Caco-2 (cell line): ENCODE measurements at regions not wholly inside any gene's neighbourhood (a gene's known extent, or its start where the extent isn't known, plus 50 kb on each side); places are given as distances from the start of the nearest gene placed in this dataset.

Experiments
- BruUV-seq: library from RNA; stranded (reverse); fragments of 400-500 nt; replicated peaks from 2 replicates; lab custom pipeline; 2021; lab: Mats Ljungman, UMichigan
- CTCF ChIA-PET: fragments of 300-600 bp; sonication (Branson Sonifier 250); formaldehyde crosslinking; loops from one replicate; lab custom pipeline; 2022; ENCODE audit warnings: antibody characterized with exemption; lab: Charles Lee
- POLR2A ChIA-PET: fragments of 300-600 bp; sonication (Branson Sonifier 250); formaldehyde crosslinking; loops from one replicate; lab custom pipeline; 2022; ENCODE audit warnings: antibody characterized with exemption; lab: Charles Lee
- DNase-seq, 2 experiments: peaks; one replicate each; pipeline versions ENCODE4 v3.0.0 to v3.0.0-alpha.2; 2020 to 2022
- H3K27me3 ChIP-seq: replicated peaks from 2 replicates; pipeline ENCODE4 v1.6.0; 2011; ENCODE audit warnings: low read length; ENCODE audit not compliant: control insufficient read depth, insufficient read depth
- H3K36me3 ChIP-seq: 2 replicates; pipeline ENCODE4 v1.5.1; 2011; ENCODE audit warnings: low read length; ENCODE audit not compliant: control insufficient read depth, insufficient read depth
- H3K4me1 ChIP-seq: fragments of 250-450 bp; sonication (Bioruptor Pico); 2 replicates; pipeline ENCODE4 v1.5.1; 2020; ENCODE audit warnings: mild to moderate bottlenecking
- H3K4me3 ChIP-seq: 2 replicates; pipeline ENCODE4 v1.5.1; 2011; ENCODE audit warnings: low read depth, mild to moderate bottlenecking, control low read depth, low read length
- H3K9me3 ChIP-seq: fragments of 250-450 bp; sonication (Bioruptor Pico); 2 replicates; pipeline ENCODE4 v1.5.1; 2020; ENCODE audit warnings: mild to moderate bottlenecking, moderate library complexity
- H3K27ac Mint-ChIP-seq: one replicate; pipeline ENCODE4 v1.8.0; 2022; ENCODE audit warnings: mixed read lengths; ENCODE audit not compliant: unreplicated experiment
- H3K27me3 Mint-ChIP-seq: one replicate; pipeline ENCODE4 v1.8.0; 2022; ENCODE audit warnings: mixed read lengths; ENCODE audit not compliant: insufficient read depth, unreplicated experiment
- H3K36me3 Mint-ChIP-seq: one replicate; pipeline ENCODE4 v1.8.0; 2022; ENCODE audit warnings: mild to moderate bottlenecking, mixed read lengths; ENCODE audit not compliant: insufficient read depth, unreplicated experiment
- H3K4me1 Mint-ChIP-seq: one replicate; pipeline ENCODE4 v1.8.0; 2022; ENCODE audit warnings: low read depth, mixed read lengths; ENCODE audit not compliant: unreplicated experiment
- H3K4me3 Mint-ChIP-seq: one replicate; pipeline ENCODE4 v1.8.0; 2022; ENCODE audit warnings: mild to moderate bottlenecking, moderate library complexity, mixed read lengths; ENCODE audit not compliant: unreplicated experiment
- H3K9me3 Mint-ChIP-seq: one replicate; pipeline ENCODE4 v1.8.0; 2022; ENCODE audit warnings: mixed read lengths; ENCODE audit not compliant: unreplicated experiment
- CTCF ChIP-seq, 2 experiments: fragments of 200-600 bp in 1 of 2; IDR thresholded peaks; 1 replicate in 1 of 2; 2 replicates in 1 of 2; pipeline versions ENCODE4 v1.5.1 to v1.8.0; 2011 to 2022; ENCODE audit warnings: antibody characterized with exemption in 1 of 2, control low read depth in 1 of 2, inconsistent platforms in 1 of 2, low read depth in 1 of 2, low read length in 1 of 2, mild to moderate bottlenecking in 1 of 2, moderate library complexity in 1 of 2; ENCODE audit not compliant: insufficient read depth in 1 of 2, severe bottlenecking in 1 of 2, unreplicated experiment in 1 of 2
- intact Hi-C: fragments of 100-400 bp; cut with micrococcal nuclease; formaldehyde crosslinking; loops from one replicate; pipeline ENCODE4 v1.10.0; 2022; ENCODE audit not compliant: unreplicated experiment

- POLR2A ChIA-PET, result no interaction called here
- no peaks in the 10 kb centered on the region for H3K4me1 Mint-ChIP-seq
- CTCF ChIA-PET, result no interaction called here
- Histone ChIP-seq H3K36me3 (no peaks in the 10 kb centered on the region), H3K4me1 (no peaks in the 10 kb centered on the region), H3K27me3 (no peaks in the 10 kb centered on the region), H3K9me3 (no peaks in the 10 kb centered on the region), H3K4me3 (no peak overlapping the region)
- H3K9me3 Mint-ChIP-seq, result no peaks in the 10 kb centered on the region
- no peak for DNase-seq
- intact Hi-C loops, result no loop called here
- H3K36me3 Mint-ChIP-seq, result no peaks in the 10 kb centered on the region
- no TSS peak for BruUV-seq
- no peak overlapping the region for H3K27ac Mint-ChIP-seq
- no peak overlapping the region for H3K4me3 Mint-ChIP-seq
- no peak for TF ChIP-seq CTCF (IDR thresholded peaks at IDR 0.05; ENCODE audit: insufficient read depth in 1 of 2, low read depth in 1 of 2, low read length in 1 of 2, severe bottlenecking in 1 of 2, unreplicated experiment in 1 of 2)
- H3K27me3 Mint-ChIP-seq, result peaks cover 2% of the 10 kb centered on the region
Measured at GRCh38 chr2:12382366-12382765, 334.4 kb upstream of the TRIB2 start.

DNA sequence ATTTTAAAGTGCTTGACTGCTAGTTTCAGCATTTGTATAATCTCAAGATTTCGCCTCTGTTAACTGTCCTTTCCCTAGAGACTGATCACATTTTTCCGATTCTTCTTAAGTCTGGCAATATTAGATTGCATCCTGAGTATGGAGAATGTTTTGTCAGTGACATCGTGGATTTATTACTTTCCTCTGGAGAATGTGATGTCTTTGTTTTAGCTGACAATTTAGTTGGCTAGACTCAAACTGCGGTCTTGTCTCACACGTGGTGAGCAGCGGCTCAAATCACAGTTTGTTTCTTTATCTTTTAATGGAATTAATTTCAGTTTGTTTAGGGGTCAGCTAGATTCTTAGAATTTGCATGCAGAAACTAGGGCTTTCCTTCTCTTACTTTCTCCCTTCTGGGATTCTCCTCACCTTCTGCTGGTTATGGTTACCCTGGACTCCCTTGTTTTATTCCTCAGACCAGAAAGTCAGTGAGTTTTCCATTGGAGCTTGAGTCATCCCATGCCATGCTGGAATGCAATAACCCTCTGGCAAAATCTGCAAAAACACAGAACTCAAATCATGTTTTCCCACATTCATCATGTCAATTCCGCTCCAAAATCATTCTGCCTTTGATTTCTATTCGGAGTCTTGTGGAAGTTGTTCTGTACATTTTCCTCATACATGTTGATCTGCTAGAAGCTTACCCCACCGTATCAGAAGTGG lies 327.2 kb upstream of the TRIB2 start:
- Mint-ChIP-seq H3K4me1 (no peaks in the 10 kb centered on the region), H3K27ac (no peak overlapping the region), H3K9me3 (no peaks in the 10 kb centered on the region), H3K36me3 (no peaks in the 10 kb centered on the region), H3K4me3 (no peak overlapping the region), H3K27me3 (peaks cover 6% of the 10 kb centered on the region)
- DNase-seq, result no peak
- ChIA-PET CTCF (no interaction called here), POLR2A (no interaction called here)
- Histone ChIP-seq H3K36me3 (no peaks in the 10 kb centered on the region), H3K27me3 (no peaks in the 10 kb centered on the region), H3K9me3 (no peaks in the 10 kb centered on the region), H3K4me3 (no peak overlapping the region), H3K4me1 (peaks cover 6% of the 10 kb centered on the region; the same call in 1 of the 2 replicates)
- intact Hi-C loops, result loop anchor here (5.0 kb wide), 1 partner anchor 1232 kb away; the partner anchor contains the start of gene SLC66A3
- no TSS peak for BruUV-seq
- no peak for TF ChIP-seq CTCF (IDR thresholded peaks at IDR 0.05; ENCODE audit: insufficient read depth in 1 of 2, low read depth in 1 of 2, low read length in 1 of 2, severe bottlenecking in 1 of 2, unreplicated experiment in 1 of 2)

DNA sequence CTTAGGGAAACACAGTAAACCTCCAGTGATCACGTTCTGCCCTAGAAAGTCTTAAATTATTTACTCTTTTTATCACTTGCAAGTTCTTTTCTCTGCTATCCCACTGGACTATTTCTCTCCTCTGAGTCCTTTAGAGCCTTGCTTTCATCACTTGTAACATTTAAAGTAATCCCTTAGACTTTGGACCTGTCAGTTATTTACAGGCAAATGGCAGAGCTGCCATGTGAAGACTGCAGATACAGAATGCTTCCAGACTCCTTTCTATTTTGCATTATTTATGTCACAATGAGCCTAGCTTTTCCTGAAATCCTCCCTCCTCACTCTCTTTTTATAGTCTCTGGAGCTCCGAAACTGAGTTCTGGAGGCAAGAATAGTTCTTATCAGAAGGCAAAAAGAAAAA lies 325.6 kb upstream of the TRIB2 start:
- H3K27me3 ChIP-seq, result no peaks in the 10 kb centered on the region
- POLR2A ChIA-PET, result no interaction called here

More for the DNA sequence above, 325.6 kb upstream of the TRIB2 start:
- Mint-ChIP-seq H3K9me3 (no peaks in the 10 kb centered on the region), H3K27me3 (peaks cover 9% of the 10 kb centered on the region), H3K4me1 (no peaks in the 10 kb centered on the region), H3K36me3 (no peaks in the 10 kb centered on the region), H3K4me3 (no peak overlapping the region), H3K27ac (no peak overlapping the region)
- CTCF ChIA-PET, result no interaction called here
- TF ChIP-seq CTCF (IDR thresholded peaks at IDR 0.05; ENCODE audit: insufficient read depth in 1 of 2, low read depth in 1 of 2, low read length in 1 of 2, severe bottlenecking in 1 of 2, unreplicated experiment in 1 of 2), result no peak
- intact Hi-C loops, result no loop called here
- Histone ChIP-seq H3K4me1 (peaks cover 6% of the 10 kb centered on the region; the same call in 1 of the 2 replicates), H3K4me3 (no peak overlapping the region), H3K36me3 (no peaks in the 10 kb centered on the region), H3K9me3 (no peaks in the 10 kb centered on the region)
- no TSS peak for BruUV-seq
- DNase-seq, result no peak
